Ramos (cell line): ENCODE measurements at regions not wholly inside any gene's neighbourhood (a gene's known extent, or its start where the extent isn't known, plus 50 kb on each side); places are given as distances from the start of the nearest gene placed in this dataset.

ENCODE experiments used
- in situ Hi-C: fragments of 300-500 bp; cut with MboI; formaldehyde crosslinking; loops from one replicate; pipeline ENCODE4 v1.14.3; 2022; ENCODE audit warnings: low sequenced_read_pairs; ENCODE audit not compliant: unreplicated experiment

GRCh38 chrX:109925656-109926055, 77.3 kb upstream of the TMEM164 start:
- in situ Hi-C loops = no loop called here

- in situ Hi-C loops = no loop called here
Observed at GRCh38 chrX:109926118-109926517, 76.8 kb upstream of the TMEM164 start.

GRCh38 chrX:109926743-109927662, 75.9 kb upstream of the TMEM164 start:
- in situ Hi-C loops = no loop called here

- in situ Hi-C loops = no loop called here
Observed at GRCh38 chrX:109927663-109928273, 75.1 kb upstream of the TMEM164 start.

- in situ Hi-C loops = no loop called here
Observed at GRCh38 chrX:109928596-109929335, 74.1 kb upstream of the TMEM164 start.

GRCh38 chrX:109931677-109932076, 71.2 kb upstream of the TMEM164 start:
- in situ Hi-C loops = no loop called here

GRCh38 chrX:109934434-109934833, 68.5 kb upstream of the TMEM164 start:
- in situ Hi-C loops = no loop called here

GRCh38 chrX:109934935-109935334, 68.0 kb upstream of the TMEM164 start:
- in situ Hi-C loops = no loop called here

GRCh38 chrX:109936114-109936513, 66.8 kb upstream of the TMEM164 start:
- in situ Hi-C loops = no loop called here

- in situ Hi-C loops = no loop called here
Observed at GRCh38 chrX:109936598-109936997, 66.3 kb upstream of the TMEM164 start.

- in situ Hi-C loops = no loop called here
Observed at GRCh38 chrX:109939498-109939897, 63.4 kb upstream of the TMEM164 start.

GRCh38 chrX:109940411-109940810, 62.5 kb upstream of the TMEM164 start:
- in situ Hi-C loops = no loop called here

GRCh38 chrX:109943092-109943739, 59.7 kb upstream of the TMEM164 start:
- in situ Hi-C loops = no loop called here

GRCh38 chrX:109943740-109944092, 59.2 kb upstream of the TMEM164 start:
- in situ Hi-C loops = no loop called here

- in situ Hi-C loops = no loop called here
Observed at GRCh38 chrX:109952050-109952449, 50.9 kb upstream of the TMEM164 start.

GRCh38 chrX:109952985-109953905, 49.7 kb upstream of the TMEM164 start:
- in situ Hi-C loops = no loop called here
